Thyroid gland (tissue), 4 donors: ENCODE measurements at regions not wholly inside any gene's neighbourhood (a gene's known extent, or its start where the extent isn't known, plus 50 kb on each side); places are given as distances from the start of the nearest gene placed in this dataset.

ENCODE experiments used
- DNase-seq, 2 donors: peaks; one replicate each; pipeline ENCODE4 v3.0.0-alpha.2; 2019
- H3K27ac ChIP-seq, 3 donors: fragments of 200-600 bp; sonication (generic); 1 replicate in 2 of 3; 2 replicates in 1 of 3; pipeline ENCODE4 v1.5.1; 2016 to 2019; ENCODE audit warnings: mild to moderate bottlenecking in 1 of 3, moderate library complexity in 1 of 3
- H3K27me3 ChIP-seq: fragments of 200-600 bp; sonication (generic); one replicate; pipeline ENCODE4 v1.5.1; 2019
- H3K36me3 ChIP-seq, 2 donors: fragments of 200-600 bp; sonication (generic); one replicate each; pipeline ENCODE4 v1.5.1; 2016 to 2019
- H3K4me1 ChIP-seq, 2 donors: fragments of 200-600 bp; sonication (generic); one replicate each; pipeline ENCODE4 v1.5.1; 2017 to 2019
- H3K4me3 ChIP-seq, 3 donors: fragments of 200-600 bp; sonication (generic); replicated peaks in 1 of 3; 1 replicate in 2 of 3; 2 replicates in 1 of 3; pipeline ENCODE4 v1.5.1; 2016; ENCODE audit warnings: mild to moderate bottlenecking in 1 of 3
- H3K9me3 ChIP-seq: fragments of 200-600 bp; sonication (generic); one replicate; pipeline ENCODE4 v1.5.1; 2017
- CTCF ChIP-seq, 6 experiments: fragments of 200-600 bp in 3 of 6; fragments of 450-650 bp in 3 of 6; sonication (generic) in 3 of 6; IDR thresholded peaks; one replicate each; pipeline ENCODE4 v1.5.1; 2016 to 2019; ENCODE audit warnings: antibody characterized with exemption in 6 of 6, mild to moderate bottlenecking in 2 of 6, inconsistent platforms in 1 of 6, moderate library complexity in 1 of 6
- POLR2A ChIP-seq, 2 donors: fragments of 450-650 bp; IDR thresholded peaks; one replicate each; pipeline ENCODE4 v1.6.1; 2017; ENCODE audit warnings: antibody characterized with exemption in 2 of 2, mild to moderate bottlenecking in 2 of 2, moderate library complexity in 1 of 2
- WGBS, 2 donors: methylation state at CpG; one replicate each; pipeline ENCODE4 v1.1.5; 2017; 5-methylcytosine and 5-hydroxymethylcytosine counted together
- intact Hi-C: fragments of 100-400 bp; cut with DNase I; formaldehyde crosslinking; loops from one replicate; pipeline ENCODE4 v1.15.1; 2023

- no peak overlapping the region for H3K27ac ChIP-seq
- H3K36me3 ChIP-seq: no peaks in the 10 kb centered on the region
- H3K27me3 ChIP-seq: no peaks in the 10 kb centered on the region
- no peak overlapping the region for H3K4me3 ChIP-seq
- TF ChIP-seq CTCF (IDR thresholded peaks at IDR 0.05): no peak
- no peak for TF ChIP-seq POLR2A (IDR thresholded peaks at IDR 0.05)
- no peaks in the 10 kb centered on the region for H3K4me1 ChIP-seq
- no peaks in the 10 kb centered on the region for H3K9me3 ChIP-seq
- no peak for DNase-seq
- intact Hi-C loops: no loop called here
- WGBS, 2 donors: 71% methylated on average over 3 of the region's 3 CpGs
Observed at GRCh38 chr11:109612496-109612895, 190.5 kb downstream of the C11orf87 start.

DNA sequence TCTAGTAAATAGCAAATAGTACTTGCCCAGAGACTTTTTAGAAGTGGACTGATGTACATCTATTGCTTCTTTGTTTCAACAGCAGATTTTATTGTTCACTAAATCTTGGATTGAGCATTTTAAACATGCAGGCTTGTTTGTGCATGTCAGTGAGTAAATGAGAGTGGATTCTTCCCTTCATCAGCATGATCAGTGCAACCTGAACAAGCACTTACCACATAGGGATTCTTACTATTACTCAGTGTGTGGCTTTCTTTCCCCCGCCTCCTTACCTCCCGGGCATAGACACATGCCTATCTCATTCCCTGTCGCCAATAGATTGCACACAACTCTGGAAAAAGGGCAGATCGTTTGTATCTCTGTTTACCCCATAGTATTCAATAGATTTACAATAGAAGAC is 197.5 kb downstream of the C11orf87 start:
- Histone ChIP-seq H3K4me3 (no peak overlapping the region), H3K4me1 (no peaks in the 10 kb centered on the region), H3K27me3 (no peaks in the 10 kb centered on the region), H3K9me3 (no peaks in the 10 kb centered on the region), H3K27ac (no peak overlapping the region), H3K36me3 (no peaks in the 10 kb centered on the region)
- DNase-seq: no peak
- TF ChIP-seq CTCF (IDR thresholded peaks at IDR 0.05): no peak
- WGBS, 2 donors: 74 to 80% methylated on average over 4 of the region's 4 CpGs
- intact Hi-C loops: no loop called here

DNA sequence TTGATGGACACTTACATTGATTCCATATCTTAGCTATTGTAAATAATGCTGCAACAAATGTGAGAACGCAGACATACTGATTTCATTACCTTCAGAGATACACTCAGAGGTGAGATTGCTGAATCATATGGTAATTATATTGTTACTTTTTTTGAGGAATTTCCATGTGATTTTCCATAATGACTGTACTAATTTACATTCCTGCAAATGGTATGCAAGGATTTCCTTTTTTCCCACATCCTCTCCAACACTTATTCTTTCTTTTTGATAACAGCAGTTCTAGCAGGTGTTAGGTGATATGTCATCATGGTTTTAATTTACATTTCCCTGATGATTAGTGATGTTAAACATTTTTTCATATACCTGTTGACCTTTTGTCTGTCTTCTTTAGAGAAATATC is 207.7 kb downstream of the C11orf87 start:
- TF ChIP-seq POLR2A (IDR thresholded peaks at IDR 0.05) (no peak), CTCF (IDR thresholded peaks at IDR 0.05) (no peak)
- H3K36me3 ChIP-seq: no peaks in the 10 kb centered on the region
- DNase-seq: no peak
- H3K9me3 ChIP-seq: no peaks in the 10 kb centered on the region
- intact Hi-C loops: no loop called here
- H3K27me3 ChIP-seq: no peaks in the 10 kb centered on the region
- H3K4me3 ChIP-seq: no peak overlapping the region
- H3K4me1 ChIP-seq: no peaks in the 10 kb centered on the region
- 90 to 96% methylated on average over 1 of the region's 1 CpG for WGBS, 2 donors
- no peak overlapping the region for H3K27ac ChIP-seq

GRCh38 chr11:109641549-109641948 is 219.6 kb downstream of the C11orf87 start:
- Histone ChIP-seq H3K9me3 (no peaks in the 10 kb centered on the region), H3K4me3 (no peak overlapping the region), H3K4me1 (no peaks in the 10 kb centered on the region), H3K36me3 (no peaks in the 10 kb centered on the region), H3K27ac (no peak overlapping the region), H3K27me3 (no peaks in the 10 kb centered on the region)
- no peak for DNase-seq
- no peak for TF ChIP-seq POLR2A (IDR thresholded peaks at IDR 0.05)
- TF ChIP-seq CTCF (IDR thresholded peaks at IDR 0.05): no peak
- 19% methylated on average over 9 of the region's 9 CpGs for WGBS, 2 donors
- intact Hi-C loops: no loop called here

DNA sequence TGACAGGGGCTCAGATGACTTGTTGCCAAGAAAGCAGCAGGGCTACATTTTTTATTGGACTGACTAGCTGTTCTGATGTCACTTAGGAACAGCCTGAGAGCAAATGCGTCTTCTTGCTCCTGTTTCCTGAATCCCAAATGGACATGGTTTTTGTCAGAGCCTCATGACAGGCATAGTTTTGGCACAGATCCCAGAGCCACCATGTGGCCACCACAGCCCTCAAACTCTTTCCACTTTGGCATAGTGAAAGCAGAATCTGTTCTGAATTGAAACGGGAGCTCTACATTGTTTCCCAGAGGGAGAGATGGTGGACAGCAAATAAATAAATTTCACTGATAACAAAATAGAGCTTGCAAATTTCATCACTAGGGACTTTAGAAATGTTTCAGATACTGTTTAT is 222.2 kb downstream of the C11orf87 start:
- TF ChIP-seq CTCF (IDR thresholded peaks at IDR 0.05): no peak
- TF ChIP-seq POLR2A (IDR thresholded peaks at IDR 0.05): no peak
- Histone ChIP-seq H3K36me3 (no peaks in the 10 kb centered on the region), H3K27ac (no peak overlapping the region), H3K27me3 (no peaks in the 10 kb centered on the region), H3K4me3 (no peak overlapping the region), H3K4me1 (no peaks in the 10 kb centered on the region), H3K9me3 (no peaks in the 10 kb centered on the region)
- DNase-seq: no peak
- intact Hi-C loops: no loop called here
- 47 to 50% methylated on average over 2 of the region's 2 CpGs for WGBS, 2 donors
